ENCODE measurements at regions not wholly inside any gene's neighbourhood (a gene's known extent, or its start where the extent isn't known, plus 50 kb on each side); places are given as distances from the start of the nearest gene placed in this dataset.

- TF ChIP-seq CTCF (IDR thresholded peaks at IDR 0.05) (no peak), POLR2A (IDR thresholded peaks at IDR 0.05) (no peak)
Observed at GRCh38 chr12:14129611-14130195, 148.3 kb upstream of the GRIN2B start.

All from Peyer's patch (tissue), 4 donors.